ENCODE measurements at regions not wholly inside any gene's neighbourhood (a gene's known extent, or its start where the extent isn't known, plus 50 kb on each side); places are given as distances from the start of the nearest gene placed in this dataset.

GRCh38 chr21:39097335-39097861, 85.9 kb downstream of the PSMG1 start:
- 52 to 61% methylated on average over 13 of the region's 13 CpGs for WGBS, 2 donors
- Histone ChIP-seq H3K9ac (ENCODE audit: insufficient read depth in 1 of 2, low read length in 2 of 2) (no peak overlapping the region), H3K9me3 (ENCODE audit: control insufficient read depth in 4 of 4, insufficient read depth in 3 of 4, low read length in 3 of 4) (no peaks in the 10 kb centered on the region), H3K36me3 (ENCODE audit: control insufficient read depth in 4 of 4, insufficient read depth in 4 of 4, low read length in 4 of 4) (no peaks in the 10 kb centered on the region), H3K4me3 (no peak overlapping the region), H3K27ac (ENCODE audit: low read depth in 1 of 2, low read length in 1 of 2) (peak overlapping the region in 1 of 2 donors; percentile 83), H3K4me1 (ENCODE audit: control insufficient read depth in 5 of 5, insufficient read depth in 5 of 5, low read length in 5 of 5) (peaks cover 4 to 34% (median 6%) of the 10 kb centered on the region in 5 donors), H3K27me3 (ENCODE audit: control insufficient read depth in 3 of 3, insufficient read depth in 3 of 3, low read length in 2 of 3) (no peaks in the 10 kb centered on the region)
- ATAC-seq (ENCODE audit: insufficient read depth, low FRiP score) (peak; percentile 27), DNase-seq (peak in 2 of 3 donors; percentile 59 to 63)
- TF ChIP-seq CTCF (IDR thresholded peaks at IDR 0.05; ENCODE audit: control extremely low read depth, extremely low read depth): no peak

GRCh38 chr21:39096754-39097153, 86.5 kb downstream of the PSMG1 start:
- DNase-seq (no peak), ATAC-seq (ENCODE audit: insufficient read depth, low FRiP score) (no peak)
- Histone ChIP-seq H3K27me3 (ENCODE audit: control insufficient read depth in 3 of 3, insufficient read depth in 3 of 3, low read length in 2 of 3) (no peaks in the 10 kb centered on the region), H3K4me3 (no peak overlapping the region), H3K9me3 (ENCODE audit: control insufficient read depth in 4 of 4, insufficient read depth in 3 of 4, low read length in 3 of 4) (no peaks in the 10 kb centered on the region), H3K4me1 (ENCODE audit: control insufficient read depth in 5 of 5, insufficient read depth in 5 of 5, low read length in 5 of 5) (peaks cover 4 to 34% (median 6%) of the 10 kb centered on the region in 5 donors), H3K9ac (ENCODE audit: insufficient read depth in 1 of 2, low read length in 2 of 2) (no peak overlapping the region), H3K27ac (ENCODE audit: low read depth in 1 of 2, low read length in 1 of 2) (peak overlapping the region in 1 of 2 donors; percentile 83), H3K36me3 (ENCODE audit: control insufficient read depth in 4 of 4, insufficient read depth in 4 of 4, low read length in 4 of 4) (no peaks in the 10 kb centered on the region)
- 91 to 97% methylated on average over 8 of the region's 8 CpGs for WGBS, 2 donors
- no peak for TF ChIP-seq CTCF (IDR thresholded peaks at IDR 0.05; ENCODE audit: control extremely low read depth, extremely low read depth)

GRCh38 chr21:39095681-39096080, 87.6 kb downstream of the PSMG1 start:
- Histone ChIP-seq H3K4me3 (no peak overlapping the region), H3K27me3 (ENCODE audit: control insufficient read depth in 3 of 3, insufficient read depth in 3 of 3, low read length in 2 of 3) (no peaks in the 10 kb centered on the region), H3K9me3 (ENCODE audit: control insufficient read depth in 4 of 4, insufficient read depth in 3 of 4, low read length in 3 of 4) (no peaks in the 10 kb centered on the region), H3K4me1 (ENCODE audit: control insufficient read depth in 5 of 5, insufficient read depth in 5 of 5, low read length in 5 of 5) (peaks cover 4 to 34% (median 6%) of the 10 kb centered on the region in 5 donors), H3K9ac (ENCODE audit: insufficient read depth in 1 of 2, low read length in 2 of 2) (no peak overlapping the region), H3K27ac (ENCODE audit: low read depth in 1 of 2, low read length in 1 of 2) (peak overlapping the region; percentile 41 to 70), H3K36me3 (ENCODE audit: control insufficient read depth in 4 of 4, insufficient read depth in 4 of 4, low read length in 4 of 4) (no peaks in the 10 kb centered on the region)
- WGBS, 2 donors: 64 to 69% methylated on average over 7 of the region's 7 CpGs
- no peak for TF ChIP-seq CTCF (IDR thresholded peaks at IDR 0.05; ENCODE audit: control extremely low read depth, extremely low read depth)
- ATAC-seq (ENCODE audit: insufficient read depth, low FRiP score) (no peak), DNase-seq (no peak)

Measured in lung (tissue), 11 donors.